GM19099 (cell line): ENCODE measurements at regions not wholly inside any gene's neighbourhood (a gene's known extent, or its start where the extent isn't known, plus 50 kb on each side); places are given as distances from the start of the nearest gene placed in this dataset.

Source experiments
- POLR2A ChIP-seq: IDR thresholded peaks from 3 replicates; pipeline ENCODE4 v1.6.1; 2011; ENCODE audit warnings: low read depth; ENCODE audit not compliant: insufficient read length; ENCODE audit errors: extremely low read depth

GRCh38 chr2:129895526-129896082 lies 83.9 kb upstream of the RAB6C start:
- no peak for TF ChIP-seq POLR2A

GRCh38 chr2:129896226-129897100 lies 83.0 kb upstream of the RAB6C start:
- TF ChIP-seq POLR2A: no peak

- no peak for TF ChIP-seq POLR2A
Observed at GRCh38 chr2:129901754-129902415, 77.6 kb upstream of the RAB6C start.

GRCh38 chr2:129902731-129903585 lies 76.5 kb upstream of the RAB6C start:
- TF ChIP-seq POLR2A: no peak

GRCh38 chr2:129903586-129904425 lies 75.7 kb upstream of the RAB6C start:
- no peak for TF ChIP-seq POLR2A

- no peak for TF ChIP-seq POLR2A
Observed at GRCh38 chr2:129904532-129905446, 74.7 kb upstream of the RAB6C start.

- no peak for TF ChIP-seq POLR2A
Observed at GRCh38 chr2:129905664-129906081, 73.8 kb upstream of the RAB6C start.

GRCh38 chr2:129906139-129906860 lies 73.2 kb upstream of the RAB6C start:
- no peak for TF ChIP-seq POLR2A

GRCh38 chr2:129906861-129907235 lies 72.6 kb upstream of the RAB6C start:
- no peak for TF ChIP-seq POLR2A

- no peak for TF ChIP-seq POLR2A
Observed at GRCh38 chr2:129907256-129907998, 72.0 kb upstream of the RAB6C start.

- no peak for TF ChIP-seq POLR2A
Observed at GRCh38 chr2:129908721-129909373, 70.6 kb upstream of the RAB6C start.
